GM12875 (cell line): ENCODE measurements at regions not wholly inside any gene's neighbourhood (a gene's known extent, or its start where the extent isn't known, plus 50 kb on each side); places are given as distances from the start of the nearest gene placed in this dataset.

Experiments used
- H3K4me3 ChIP-seq: one replicate; pipeline ENCODE4 v1.5.1; 2011; ENCODE audit warnings: low read depth, low read length, control low read depth
- CTCF ChIP-seq: IDR thresholded peaks from 2 replicates; pipeline ENCODE4 v1.5.1; 2011; ENCODE audit warnings: low read depth, mild to moderate bottlenecking, control low read depth, inconsistent platforms, low read length, moderate library complexity, borderline replicate concordance; ENCODE audit not compliant: insufficient read depth

- no peak for TF ChIP-seq CTCF
- H3K4me3 ChIP-seq, result no peak overlapping the region
These were observed 83.7 kb upstream of the SEPTIN5 start for GRCh38 chr22:19630614-19631013.

- H3K4me3 ChIP-seq, result no peak overlapping the region
- peak; percentile 57; the same call in 1 of the 2 replicates for TF ChIP-seq CTCF
These were observed 82.2 kb upstream of the SEPTIN5 start for GRCh38 chr22:19631899-19632667.

GRCh38 chr22:19632668-19633148, 81.6 kb upstream of the SEPTIN5 start:
- H3K4me3 ChIP-seq, result no peak overlapping the region
- TF ChIP-seq CTCF, result no peak

GRCh38 chr22:19634226-19634975, 79.9 kb upstream of the SEPTIN5 start:
- TF ChIP-seq CTCF, result no peak

GRCh38 chr22:19635644-19636043, 78.7 kb upstream of the SEPTIN5 start:
- no peak for TF ChIP-seq CTCF
- H3K4me3 ChIP-seq, result no peak overlapping the region

More at GRCh38 chr22:19634226-19634975, 79.9 kb upstream of the SEPTIN5 start:
- H3K4me3 ChIP-seq, result no peak overlapping the region

GRCh38 chr22:19636696-19637407, 77.5 kb upstream of the SEPTIN5 start:
- H3K4me3 ChIP-seq, result no peak overlapping the region
- no peak for TF ChIP-seq CTCF
